ENCODE measurements at regions not wholly inside any gene's neighbourhood (a gene's known extent, or its start where the extent isn't known, plus 50 kb on each side); places are given as distances from the start of the nearest gene placed in this dataset.
"Not testable (repeated sequence)": the region's sequence is repeated elsewhere in the genome, so short reads cannot be mapped to it uniquely, and the experiment has no call there.

DNA sequence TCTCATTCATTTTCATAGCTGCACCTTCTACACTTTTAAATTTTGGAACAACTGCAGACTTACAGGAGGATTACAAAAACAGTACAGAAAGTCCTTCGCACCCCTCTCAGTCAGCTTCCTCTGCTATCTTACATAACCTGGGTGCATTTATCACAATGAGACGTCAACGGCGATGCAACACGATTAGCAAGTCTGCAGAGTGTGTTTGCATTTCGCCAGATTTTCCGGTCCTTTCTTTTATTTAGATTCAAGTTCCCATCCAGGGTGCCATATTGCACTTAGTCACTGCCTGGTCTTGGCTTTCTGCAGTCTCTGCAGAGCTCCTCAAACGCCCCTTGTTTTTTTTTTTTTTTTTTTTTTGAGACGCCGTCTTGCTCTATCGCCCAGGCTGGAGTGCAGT, 85.9 kb downstream of the ASMT start:
- DNase-seq, result no peak
- H3K4me1 Mint-ChIP-seq (ENCODE audit: low read depth), result no peaks in the 10 kb centered on the region
- H3K27ac Mint-ChIP-seq, result no peak overlapping the region
- H3K36me3 Mint-ChIP-seq (ENCODE audit: low read depth), result no peaks in the 10 kb centered on the region
- H3K27me3 Mint-ChIP-seq (ENCODE audit: insufficient read depth), result no peaks in the 10 kb centered on the region
- peaks cover 13% of the 10 kb centered on the region for H3K9me3 Mint-ChIP-seq
- no peak overlapping the region for H3K4me3 Mint-ChIP-seq
- TF ChIP-seq CTCF (IDR thresholded peaks at IDR 0.05), result no peak

GRCh38 chrX:1701396-1701901, 86.6 kb downstream of the ASMT start:
- H3K4me3 Mint-ChIP-seq; H3K36me3 Mint-ChIP-seq (ENCODE audit: low read depth); H3K4me1 Mint-ChIP-seq (ENCODE audit: low read depth); H3K9me3 Mint-ChIP-seq; H3K27ac Mint-ChIP-seq; DNase-seq; H3K27me3 Mint-ChIP-seq (ENCODE audit: insufficient read depth): not testable (repeated sequence)

DNA sequence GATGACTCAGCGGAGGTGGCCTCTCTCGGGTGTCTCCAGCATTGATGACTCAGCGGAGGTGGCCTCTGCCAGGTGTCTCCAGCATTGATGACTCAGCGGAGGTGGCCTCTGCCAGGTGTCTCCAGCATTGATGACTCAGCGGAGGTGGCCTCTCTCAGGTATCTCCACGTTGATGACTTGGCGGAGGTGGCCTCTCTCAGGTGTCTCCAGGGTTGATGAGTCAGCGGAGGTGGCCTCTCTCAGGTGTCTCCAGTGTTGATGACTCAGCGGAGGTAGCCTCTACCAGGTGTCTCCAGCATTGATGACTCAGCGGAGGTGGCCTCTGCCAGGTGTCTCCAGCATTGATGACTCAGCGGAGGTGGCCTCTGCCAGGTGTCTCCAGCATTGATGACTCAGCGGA, 87.3 kb downstream of the ASMT start:
- not testable (repeated sequence) for DNase-seq; H3K27me3 Mint-ChIP-seq (ENCODE audit: insufficient read depth); H3K9me3 Mint-ChIP-seq; H3K36me3 Mint-ChIP-seq (ENCODE audit: low read depth); H3K4me1 Mint-ChIP-seq (ENCODE audit: low read depth); H3K4me3 Mint-ChIP-seq; H3K27ac Mint-ChIP-seq

GRCh38 chrX:1702557-1702956, 87.7 kb downstream of the ASMT start:
- H3K9me3 Mint-ChIP-seq; H3K27ac Mint-ChIP-seq; H3K27me3 Mint-ChIP-seq (ENCODE audit: insufficient read depth); DNase-seq; H3K36me3 Mint-ChIP-seq (ENCODE audit: low read depth); H3K4me3 Mint-ChIP-seq; H3K4me1 Mint-ChIP-seq (ENCODE audit: low read depth): not testable (repeated sequence)

DNA sequence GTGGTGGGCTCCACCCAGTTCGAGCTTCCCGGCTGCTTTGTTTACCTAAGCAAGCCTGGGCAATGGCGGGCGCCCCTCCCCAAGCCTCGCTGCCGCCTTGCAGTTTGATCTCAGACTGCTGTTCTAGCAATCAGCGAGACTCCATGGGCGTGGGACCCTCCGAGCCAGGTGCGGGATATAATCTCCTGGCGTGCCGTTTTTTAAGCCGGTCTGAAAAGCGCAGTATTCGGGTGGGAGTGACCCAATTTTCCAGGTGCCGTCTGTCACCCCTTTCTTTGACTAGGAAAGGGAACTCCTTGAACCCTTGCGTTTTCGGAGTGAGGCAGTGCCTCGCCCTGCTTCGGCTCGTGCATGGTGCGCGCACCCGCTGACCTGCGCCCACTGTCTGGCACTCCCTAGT, 94.4 kb downstream of the ASMT start:
- not testable (repeated sequence) for H3K36me3 Mint-ChIP-seq (ENCODE audit: low read depth); H3K4me1 Mint-ChIP-seq (ENCODE audit: low read depth); H3K4me3 Mint-ChIP-seq; H3K9me3 Mint-ChIP-seq; H3K27me3 Mint-ChIP-seq (ENCODE audit: insufficient read depth); DNase-seq; H3K27ac Mint-ChIP-seq

- DNase-seq, result no peak
- H3K9me3 Mint-ChIP-seq, result no peaks in the 10 kb centered on the region; the same call in 1 of the 2 replicates
- no peaks in the 10 kb centered on the region for H3K36me3 Mint-ChIP-seq (ENCODE audit: low read depth)
- H3K4me3 Mint-ChIP-seq, result no peak overlapping the region
- no peak for TF ChIP-seq CTCF (IDR thresholded peaks at IDR 0.05)
- H3K27me3 Mint-ChIP-seq (ENCODE audit: insufficient read depth), result peaks cover 4% of the 10 kb centered on the region
- no peak overlapping the region for H3K27ac Mint-ChIP-seq
- no peaks in the 10 kb centered on the region for H3K4me1 Mint-ChIP-seq (ENCODE audit: low read depth)
Observed at GRCh38 chrX:1713296-1713695, 98.4 kb downstream of the ASMT start.

- peaks cover 12% of the 10 kb centered on the region; the same call in 1 of the 2 replicates for H3K4me1 Mint-ChIP-seq (ENCODE audit: low read depth)
- no peaks in the 10 kb centered on the region for H3K36me3 Mint-ChIP-seq (ENCODE audit: low read depth)
- H3K27me3 Mint-ChIP-seq (ENCODE audit: insufficient read depth), result peaks cover 4% of the 10 kb centered on the region
Observed at GRCh38 chrX:1717373-1717772, 102.5 kb downstream of the ASMT start.

More at GRCh38 chrX:1717373-1717772, 102.5 kb downstream of the ASMT start:
- peaks cover 4% of the 10 kb centered on the region for H3K9me3 Mint-ChIP-seq
- no peak for DNase-seq
- no peak overlapping the region for H3K27ac Mint-ChIP-seq
- no peak for TF ChIP-seq CTCF (IDR thresholded peaks at IDR 0.05)
- H3K4me3 Mint-ChIP-seq, result no peak overlapping the region

All from HFFc6 (cell line).